Renal pelvis (tissue), 1 donor: ENCODE measurements at regions not wholly inside any gene's neighbourhood (a gene's known extent, or its start where the extent isn't known, plus 50 kb on each side); places are given as distances from the start of the nearest gene placed in this dataset.
"Not testable (repeated sequence)": the region's sequence is repeated elsewhere in the genome, so short reads cannot be mapped to it uniquely, and the experiment has no call there.

ENCODE experiments used
- DNase-seq: peaks from one replicate; pipeline ENCODE4 v3.0.0-alpha.2; 2013

GRCh38 chr2:184004948-184005672, 593.2 kb upstream of the ZNF804A start:
- DNase-seq = no peak

GRCh38 chr2:184006998-184007397, 591.3 kb upstream of the ZNF804A start:
- peak; percentile 26 for DNase-seq

- DNase-seq = no peak
Measured at GRCh38 chr2:184026961-184027360, 571.4 kb upstream of the ZNF804A start.

GRCh38 chr2:184030245-184030644, 568.1 kb upstream of the ZNF804A start:
- no peak for DNase-seq

GRCh38 chr2:184030989-184031388, 567.3 kb upstream of the ZNF804A start:
- DNase-seq = no peak

DNA sequence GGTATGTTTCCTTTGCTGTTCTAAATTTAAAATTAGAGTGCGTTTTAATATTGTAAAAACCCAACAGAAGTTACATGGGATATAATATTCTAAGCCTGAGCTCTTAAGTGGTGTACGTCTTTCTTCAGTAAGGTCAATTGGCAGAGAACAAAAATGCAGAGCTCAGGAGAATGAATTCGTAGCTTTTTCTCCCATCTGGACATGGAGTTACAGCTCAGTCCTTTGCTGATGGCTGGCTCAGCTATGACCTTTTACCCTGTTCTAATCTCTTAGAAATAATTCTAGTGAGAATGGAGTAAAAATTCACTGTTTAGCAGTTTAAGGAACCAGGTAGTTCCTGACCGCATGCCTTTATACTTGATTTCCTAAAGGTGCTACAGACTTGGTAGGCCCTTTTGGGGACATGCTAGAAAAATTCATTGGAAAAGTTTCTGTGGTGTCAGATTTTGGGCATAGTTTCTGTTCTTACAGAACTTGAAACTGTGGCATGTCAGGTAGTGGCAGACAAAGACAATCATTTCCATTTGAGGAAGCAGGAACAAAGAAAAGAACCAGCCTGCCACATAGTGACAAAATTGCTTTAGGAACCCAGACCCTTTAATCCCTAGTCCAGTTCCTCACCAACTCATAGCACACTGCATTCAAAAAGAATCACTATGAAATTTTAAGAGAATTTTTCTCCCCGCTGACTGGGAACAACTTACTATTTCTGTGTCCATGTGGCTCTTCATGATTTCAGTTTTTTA, 566.8 kb upstream of the ZNF804A start:
- DNase-seq = no peak

GRCh38 chr2:184032983-184033382, 565.3 kb upstream of the ZNF804A start:
- no peak for DNase-seq

DNA sequence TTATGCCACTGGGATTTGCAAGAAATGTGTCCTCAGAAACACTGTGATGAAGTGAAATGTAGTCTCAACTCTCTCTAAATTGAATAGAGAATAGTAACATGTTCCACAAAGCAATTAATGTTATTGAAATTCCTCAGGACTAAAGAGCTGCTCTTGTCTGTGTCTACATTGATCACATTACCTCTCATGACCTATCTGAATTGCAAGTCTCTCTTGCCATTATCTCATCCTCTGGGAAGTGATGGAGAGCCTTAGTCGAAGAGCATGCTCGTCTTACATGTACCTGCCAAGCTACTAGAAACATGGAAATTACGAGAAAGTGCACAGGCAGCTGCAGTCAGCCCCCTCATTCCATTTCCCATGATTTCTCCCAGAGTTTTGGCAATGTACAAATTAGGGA, 561.1 kb upstream of the ZNF804A start:
- DNase-seq = no peak

DNA sequence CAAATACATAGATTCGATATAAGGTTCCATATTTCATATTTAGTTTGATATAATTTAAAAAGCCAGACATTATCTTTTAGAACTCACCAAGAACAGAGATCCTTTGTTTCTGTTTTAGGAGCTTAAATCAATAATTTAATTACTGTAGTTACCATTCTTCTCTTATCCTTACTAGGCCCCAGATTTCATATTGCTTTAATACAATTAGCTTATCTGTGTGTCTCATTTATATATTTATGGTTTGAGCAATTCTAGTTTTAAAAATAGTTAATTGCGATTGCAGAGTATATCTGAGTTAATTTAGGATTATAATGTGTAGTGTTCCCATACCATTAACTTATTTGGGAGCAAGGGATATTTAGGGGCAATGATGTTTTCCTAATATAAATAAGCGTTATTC, 558.8 kb upstream of the ZNF804A start:
- DNase-seq = no peak

GRCh38 chr2:184040230-184040629, 558.1 kb upstream of the ZNF804A start:
- DNase-seq = no peak

DNA sequence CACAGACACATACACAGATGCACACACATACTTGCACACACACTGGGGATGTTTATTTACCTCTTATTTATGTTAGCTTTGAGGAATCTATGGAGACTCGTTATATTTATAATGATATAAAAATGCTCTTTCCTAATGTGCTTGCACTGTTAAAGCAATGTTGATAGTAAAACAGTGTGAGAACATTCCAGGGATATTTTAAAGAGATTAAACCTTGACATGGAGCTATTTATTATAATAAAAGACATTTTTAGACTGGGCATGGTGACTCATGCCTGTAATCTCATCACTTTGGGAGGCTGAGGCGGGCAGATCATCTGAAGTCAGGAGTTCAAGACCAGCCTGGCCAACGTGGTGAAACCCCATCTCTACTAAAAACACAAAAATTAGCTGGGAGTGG, 557.3 kb upstream of the ZNF804A start:
- DNase-seq = no peak

DNA sequence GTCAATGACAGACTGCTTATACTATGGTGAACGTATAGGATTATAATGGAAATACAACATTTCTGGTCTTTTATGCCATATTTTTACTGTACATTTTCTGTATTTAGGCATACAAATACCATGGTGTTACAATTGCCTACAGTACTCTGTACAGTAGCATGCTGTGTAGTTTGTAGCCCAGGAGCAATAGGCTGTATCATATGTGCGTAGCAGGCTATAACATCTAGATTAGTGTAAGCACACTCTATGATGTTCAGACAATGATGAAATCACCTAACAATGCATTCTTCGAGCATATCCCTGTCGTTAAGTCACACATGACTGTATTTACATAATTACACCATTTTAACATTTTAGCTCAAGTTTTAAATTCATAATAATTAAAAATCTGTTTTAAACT, 556.6 kb upstream of the ZNF804A start:
- DNase-seq = no peak

DNA sequence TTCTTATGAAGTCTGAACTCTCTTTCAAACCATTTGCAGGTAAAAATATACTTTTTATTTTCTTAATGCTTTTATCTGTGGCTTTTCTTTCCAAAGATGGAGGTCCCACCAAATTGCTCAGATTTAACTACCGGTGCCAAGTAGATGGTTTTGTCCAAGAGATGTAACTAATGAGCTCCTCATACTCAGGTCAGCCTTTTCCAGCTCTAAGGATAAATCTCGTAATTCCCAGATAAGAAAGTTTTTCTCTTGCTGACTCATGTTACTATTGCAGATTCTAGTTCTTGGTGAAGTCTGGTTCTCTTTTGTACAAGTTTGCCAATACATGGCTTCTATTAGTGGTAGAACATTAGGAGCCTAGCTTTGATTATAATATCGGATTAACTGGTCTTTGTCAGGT, 550.8 kb upstream of the ZNF804A start:
- no peak for DNase-seq

GRCh38 chr2:184049566-184049965, 548.8 kb upstream of the ZNF804A start:
- no peak for DNase-seq

- DNase-seq = no peak
Measured at GRCh38 chr2:184053326-184053725, 545.0 kb upstream of the ZNF804A start.

- not testable (repeated sequence) for DNase-seq
Measured at GRCh38 chr2:184054419-184054818, 543.9 kb upstream of the ZNF804A start.

DNA sequence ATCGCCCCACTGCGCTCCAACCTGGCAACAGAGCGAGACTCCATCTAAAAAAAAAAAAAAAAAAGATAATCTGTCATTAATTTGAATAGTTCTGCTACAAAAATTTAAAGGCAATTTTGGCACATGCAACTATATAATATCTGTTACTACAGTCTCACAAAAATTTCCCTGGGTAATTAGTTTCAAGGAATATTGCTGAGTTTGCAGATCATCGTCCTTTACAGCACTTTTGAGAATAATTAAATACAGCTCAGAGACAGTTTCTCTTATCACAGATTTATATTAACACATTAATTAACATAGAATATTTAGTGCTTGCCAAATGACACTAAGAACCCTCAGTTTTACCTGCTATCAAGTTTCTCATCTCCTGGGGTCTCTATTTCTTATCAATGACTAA, 540.4 kb upstream of the ZNF804A start:
- no peak for DNase-seq

- not testable (repeated sequence) for DNase-seq
Measured at GRCh38 chr2:184060268-184060667, 538.1 kb upstream of the ZNF804A start.

DNA sequence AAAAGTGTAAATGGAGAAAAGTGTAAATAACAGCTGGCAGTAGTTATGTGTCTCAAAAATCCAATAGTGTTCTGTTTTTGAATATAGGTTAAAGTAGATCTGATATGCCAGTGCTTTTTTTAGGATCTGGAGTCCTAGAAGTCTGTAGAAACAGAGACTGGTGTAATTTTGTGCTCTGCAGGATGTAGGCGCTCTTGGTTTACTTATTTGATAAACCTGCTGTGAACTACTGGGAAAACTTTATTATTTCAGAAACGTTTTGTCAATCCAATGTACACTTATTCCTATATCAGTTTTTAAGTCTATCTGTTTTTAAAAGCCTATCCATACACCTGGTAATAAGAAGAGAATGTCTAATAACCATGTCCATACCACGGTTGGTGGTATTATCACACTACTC, 530.8 kb upstream of the ZNF804A start:
- DNase-seq = no peak

DNA sequence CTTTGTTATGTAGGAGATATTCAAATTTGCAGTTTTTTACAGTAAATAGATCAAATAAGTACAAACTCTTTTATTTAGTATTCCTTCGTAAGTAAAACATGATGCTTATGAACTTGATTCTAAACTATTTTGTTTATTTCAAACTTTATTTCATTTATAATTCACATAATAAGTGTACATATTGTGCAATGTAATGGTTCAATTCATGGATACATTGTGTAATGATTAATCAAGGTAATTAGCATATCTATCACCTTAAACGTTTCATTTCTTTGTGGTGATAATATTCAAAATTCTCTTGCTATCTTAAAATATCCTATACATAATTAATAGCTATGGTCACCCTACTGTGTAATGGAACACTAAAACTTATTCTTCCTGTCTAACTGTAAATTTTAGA, 525.9 kb upstream of the ZNF804A start:
- DNase-seq = no peak

GRCh38 chr2:184078496-184078895, 519.8 kb upstream of the ZNF804A start:
- no peak for DNase-seq

GRCh38 chr2:184091456-184091855, 506.9 kb upstream of the ZNF804A start:
- DNase-seq = no peak

- peak; percentile 3 for DNase-seq
Measured at GRCh38 chr2:184113696-184114403, 484.5 kb upstream of the ZNF804A start.
